Cardiac septum (tissue), 1 donor: ENCODE measurements at regions not wholly inside any gene's neighbourhood (a gene's known extent, or its start where the extent isn't known, plus 50 kb on each side); places are given as distances from the start of the nearest gene placed in this dataset.

ENCODE experiments used
- DNase-seq: peaks from one replicate; pipeline ENCODE4 v3.0.0-alpha.2; 2020; ENCODE audit warnings: low spot score
- intact Hi-C: fragments of 100-400 bp; cut with DNase I; formaldehyde crosslinking; loops from one replicate; pipeline ENCODE4 v1.14.0; 2022
- donor health status: DM: no; HTN: no; CAD: no.

DNA sequence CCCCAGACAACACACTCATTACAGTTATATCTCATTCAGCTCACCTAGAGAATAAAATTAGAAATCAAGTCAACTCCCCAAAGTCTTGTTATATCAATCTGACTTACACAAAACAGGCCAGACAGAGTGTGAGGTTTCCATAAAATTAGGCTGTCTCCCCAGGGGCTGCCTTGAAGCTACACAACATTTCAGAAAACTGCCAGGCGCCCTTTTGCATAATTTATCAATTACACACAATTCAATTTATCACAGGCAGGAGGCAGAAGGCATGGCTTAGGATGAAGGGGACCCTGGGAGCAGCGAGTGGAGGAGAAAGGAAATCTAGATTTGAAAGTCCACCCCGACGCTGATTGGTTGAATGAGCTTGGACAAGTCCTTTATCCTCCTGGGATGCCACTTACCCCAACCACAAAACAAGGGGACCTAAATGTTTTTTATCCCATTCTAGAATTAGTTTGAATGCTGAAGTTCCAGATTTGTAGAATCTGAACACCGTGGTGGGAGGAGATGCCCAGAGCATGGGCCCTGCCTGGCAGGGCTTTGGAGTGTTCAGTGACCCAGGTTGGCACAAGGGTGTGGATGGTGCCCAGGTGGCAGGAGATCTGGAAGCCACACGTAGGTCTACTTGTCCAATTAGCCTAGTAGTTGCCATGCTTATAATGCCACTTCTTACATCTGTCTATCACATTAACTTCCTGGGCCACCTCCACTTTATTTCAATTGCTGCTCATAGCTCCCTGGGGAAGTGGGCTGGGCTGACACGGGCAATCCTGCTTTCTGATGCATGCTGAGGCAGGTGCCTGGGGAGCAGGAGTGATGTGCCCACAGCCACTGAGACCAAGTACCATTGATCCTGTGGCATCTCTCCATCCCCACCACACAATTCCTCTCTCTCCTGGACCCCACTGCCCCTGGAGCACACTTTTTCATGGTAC lies 119.8 kb upstream of the TLE3 start:
- intact Hi-C loops, result no loop called here
- no peak for DNase-seq

GRCh38 chr15:70215951-70216350 lies 118.2 kb upstream of the TLE3 start:
- no peak for DNase-seq
- intact Hi-C loops, result no loop called here

DNA sequence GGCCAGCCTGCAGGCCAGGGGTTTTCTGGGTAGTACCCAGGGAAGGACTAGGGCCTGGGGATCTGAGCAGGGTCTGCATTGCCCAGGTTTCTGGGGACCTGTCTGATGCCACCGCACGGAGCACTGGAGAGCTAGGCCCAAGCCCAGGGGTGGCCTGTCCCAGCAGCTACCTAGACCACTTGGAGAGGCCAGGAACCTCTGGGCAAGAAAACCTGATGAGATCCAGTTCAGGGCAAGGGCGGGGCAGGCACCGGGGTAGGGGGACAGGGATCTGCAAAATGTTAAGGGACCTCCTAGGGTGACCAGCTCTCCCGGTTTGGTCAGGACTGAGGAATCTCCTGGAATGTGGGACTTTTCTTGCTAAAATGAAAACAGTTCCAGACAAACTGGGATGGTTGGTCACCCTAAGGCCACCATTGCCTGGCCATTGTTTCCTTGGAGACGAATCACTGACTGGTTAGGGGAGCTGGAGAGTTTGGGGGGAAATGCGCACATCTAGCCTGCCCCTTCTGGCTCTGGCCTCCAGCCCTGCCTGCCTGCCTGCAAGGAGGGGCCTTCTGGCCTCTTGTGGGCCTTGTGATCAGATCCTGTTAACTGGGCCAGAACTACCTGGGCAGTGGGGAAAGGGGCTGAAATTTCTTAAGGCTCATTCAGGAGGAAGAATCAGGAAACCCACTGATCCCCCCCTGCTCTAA lies 117.4 kb upstream of the TLE3 start:
- intact Hi-C loops, result no loop called here
- no peak for DNase-seq

GRCh38 chr15:70214276-70214675 lies 116.6 kb upstream of the TLE3 start:
- intact Hi-C loops, result no loop called here
- DNase-seq, result no peak

GRCh38 chr15:70213794-70214193 lies 116.1 kb upstream of the TLE3 start:
- intact Hi-C loops, result no loop called here
- no peak for DNase-seq

DNA sequence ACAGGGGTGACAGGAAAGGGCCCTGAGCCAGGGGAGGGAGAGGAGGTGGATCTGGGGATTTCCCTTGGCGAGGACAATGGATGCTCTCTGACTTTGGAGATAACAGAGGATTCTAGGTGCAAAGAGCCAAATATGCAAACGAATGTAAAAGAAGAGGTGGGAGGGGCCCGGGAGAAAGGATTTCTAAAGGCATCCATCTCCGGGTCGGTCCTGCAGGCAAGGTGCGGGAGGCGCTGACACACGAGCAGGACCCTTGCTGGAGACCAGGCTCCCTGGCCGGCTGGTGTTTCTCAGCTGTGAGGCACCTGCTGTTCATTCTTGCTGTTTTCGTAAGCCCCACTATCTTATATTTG lies 115.2 kb upstream of the TLE3 start:
- intact Hi-C loops, result no loop called here

DNA sequence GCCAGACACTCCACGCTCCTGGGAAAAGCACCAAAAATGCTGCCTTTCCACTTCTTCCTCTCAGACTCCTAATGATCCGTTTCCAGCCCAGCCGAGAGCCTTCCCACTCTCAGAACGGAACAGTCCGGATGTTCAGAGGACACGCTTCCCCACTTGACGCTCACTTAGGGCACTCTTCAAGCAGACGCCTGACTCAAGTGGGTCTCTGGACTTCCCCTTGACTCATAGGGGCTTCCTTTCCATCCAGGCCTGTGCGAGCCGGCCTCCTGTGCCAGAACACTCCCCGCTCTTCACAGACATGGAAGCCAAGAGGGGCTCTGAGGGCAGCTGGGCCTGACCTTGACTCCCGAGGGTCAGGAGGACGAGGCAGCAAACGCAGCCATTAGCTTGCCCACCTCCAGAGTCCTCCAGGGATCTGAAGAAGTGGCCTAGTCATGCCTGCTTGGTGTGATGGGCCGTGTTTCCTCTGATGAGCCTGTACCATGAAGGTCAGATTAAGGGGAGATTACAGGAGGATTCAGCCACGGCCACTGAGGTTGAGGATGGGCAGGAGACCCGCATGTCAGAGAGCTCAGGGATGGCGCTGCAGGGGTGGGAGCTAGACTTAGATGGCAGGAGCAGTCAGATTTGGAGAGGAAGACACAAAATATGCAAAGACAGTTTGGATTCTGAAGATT lies 114.7 kb upstream of the TLE3 start:
- intact Hi-C loops, result no loop called here
- no peak for DNase-seq

More for the DNA sequence above, 115.2 kb upstream of the TLE3 start:
- no peak for DNase-seq

GRCh38 chr15:70210528-70210927 lies 112.8 kb upstream of the TLE3 start:
- intact Hi-C loops, result no loop called here
- no peak for DNase-seq

DNA sequence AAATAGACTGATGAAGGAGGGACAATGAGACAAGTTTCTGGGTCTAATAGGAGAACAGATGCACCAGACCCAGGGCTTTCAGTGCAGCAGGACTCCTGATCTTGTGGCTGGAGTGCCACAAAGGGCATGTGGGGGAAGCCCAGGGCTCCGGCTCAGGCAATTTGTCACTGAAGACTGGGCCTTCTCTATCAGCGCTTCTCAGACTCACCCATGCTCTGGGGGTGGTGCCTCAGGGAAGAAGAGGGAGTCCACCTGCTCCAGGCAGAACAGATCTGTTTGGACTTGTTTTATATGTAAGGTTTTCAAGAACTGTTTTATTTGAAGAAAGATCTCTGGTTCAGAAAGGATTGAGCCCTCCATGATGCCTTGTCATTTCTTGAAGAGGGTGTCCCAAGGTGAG lies 112.4 kb upstream of the TLE3 start:
- DNase-seq, result no peak
- intact Hi-C loops, result no loop called here

DNA sequence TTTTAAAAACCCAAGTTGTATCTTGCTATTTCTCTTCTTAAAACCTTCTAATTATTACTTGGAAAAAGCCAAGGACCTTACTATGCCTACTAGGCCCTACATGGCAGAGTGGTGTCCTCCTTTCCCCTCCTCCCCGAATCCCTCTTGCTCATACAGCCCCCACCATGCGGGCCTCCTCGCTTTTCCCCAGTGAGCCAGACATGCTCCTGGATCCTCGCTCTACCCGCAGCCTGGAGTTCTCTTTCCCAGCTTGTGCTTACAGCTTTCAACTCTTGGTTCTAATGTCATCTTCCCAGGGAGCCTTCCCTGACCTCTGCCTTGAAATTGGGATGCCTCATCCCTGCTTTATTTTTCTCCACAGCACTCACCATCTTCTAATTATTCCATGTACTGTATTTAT lies 111.8 kb upstream of the TLE3 start:
- intact Hi-C loops, result no loop called here
- DNase-seq, result no peak

- intact Hi-C loops, result no loop called here
- DNase-seq, result peak; percentile 58
These were observed 110.6 kb upstream of the TLE3 start for GRCh38 chr15:70208332-70208731.

DNA sequence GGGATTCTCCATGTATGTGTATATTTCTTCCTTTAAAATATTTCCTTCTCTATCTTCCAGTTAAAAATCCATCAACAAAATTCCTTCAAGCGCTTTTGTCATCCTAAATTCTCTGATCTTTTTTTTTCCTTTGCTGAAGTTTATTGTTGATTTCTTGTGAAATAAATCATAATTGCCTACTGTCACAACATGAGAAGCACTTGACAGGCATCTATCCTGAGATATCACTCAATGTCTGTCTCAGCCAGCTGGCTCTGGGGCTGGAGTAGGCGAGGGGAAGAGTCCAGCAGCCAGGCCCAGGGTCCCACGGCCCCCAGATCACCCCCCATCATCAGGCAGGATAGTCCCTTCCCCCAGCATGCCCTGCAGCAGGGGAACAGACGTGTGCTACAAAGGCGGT lies 109.0 kb upstream of the TLE3 start:
- intact Hi-C loops, result no loop called here
- no peak for DNase-seq

DNA sequence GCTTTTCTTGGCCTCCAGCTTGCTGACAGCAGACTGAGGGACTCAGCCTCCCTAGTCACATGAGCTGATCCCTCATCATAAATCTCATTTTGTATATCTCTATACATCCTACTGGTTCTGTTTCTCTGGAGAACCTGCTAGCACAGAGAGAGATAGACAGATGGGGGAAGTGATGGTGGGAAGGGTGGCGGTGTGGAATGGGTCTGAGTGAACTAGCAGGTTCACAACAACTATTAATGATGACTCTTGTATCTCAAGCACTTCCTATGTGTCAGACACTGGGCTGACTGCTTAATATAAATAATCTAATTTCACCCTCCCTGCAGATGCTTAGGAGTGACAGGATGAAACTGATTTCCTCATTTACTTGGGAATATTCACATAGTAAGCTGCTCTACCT lies 106.9 kb upstream of the TLE3 start:
- intact Hi-C loops, result no loop called here
- DNase-seq, result no peak

DNA sequence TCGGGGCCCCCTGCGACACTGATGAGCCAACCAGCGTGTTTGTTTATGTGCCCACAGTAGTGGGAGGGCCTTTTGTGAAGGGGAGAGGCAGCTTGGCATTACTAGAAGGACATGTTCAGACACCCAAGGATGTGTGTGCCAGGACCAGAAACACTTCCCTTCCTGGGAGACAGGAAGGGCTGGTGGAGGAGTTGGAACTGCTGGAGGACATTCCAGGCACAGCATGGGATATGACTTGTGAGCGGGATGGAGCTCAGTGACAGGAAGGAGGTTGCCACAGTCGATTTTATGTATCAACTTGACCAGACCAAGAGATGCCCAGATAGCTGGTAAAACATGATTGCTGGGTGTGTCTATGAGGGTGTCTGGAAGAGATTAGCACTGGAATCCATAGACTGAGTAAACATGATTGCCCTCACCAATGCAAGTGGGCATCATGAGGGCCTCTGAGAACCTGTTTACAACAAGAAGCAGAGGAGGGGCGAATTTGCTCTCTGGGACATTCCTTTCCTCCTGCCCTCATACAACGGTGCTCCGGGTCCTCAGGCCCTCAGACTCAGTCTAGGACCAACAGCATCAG lies 106.4 kb upstream of the TLE3 start:
- intact Hi-C loops, result no loop called here
- no peak for DNase-seq

DNA sequence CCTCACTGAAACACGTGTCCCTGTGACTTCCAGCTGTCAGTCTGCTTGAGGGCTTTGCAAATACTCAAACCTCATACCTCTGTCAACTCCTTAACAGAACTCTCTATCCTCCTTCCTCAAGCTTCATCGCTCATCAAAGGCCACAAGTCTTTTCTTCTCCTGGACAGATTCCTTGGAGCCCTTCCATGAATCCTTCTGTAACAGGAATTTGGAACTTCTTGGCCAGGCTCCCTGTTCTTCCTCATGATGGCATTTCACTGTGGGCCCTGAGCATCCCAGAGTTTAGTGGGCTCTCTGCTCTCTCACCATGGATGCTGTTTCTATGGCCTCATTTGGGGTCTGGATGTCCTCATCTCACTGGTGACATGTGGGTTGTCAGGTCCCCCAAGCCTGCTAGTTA lies 105.0 kb upstream of the TLE3 start:
- intact Hi-C loops, result no loop called here
- DNase-seq, result no peak

DNA sequence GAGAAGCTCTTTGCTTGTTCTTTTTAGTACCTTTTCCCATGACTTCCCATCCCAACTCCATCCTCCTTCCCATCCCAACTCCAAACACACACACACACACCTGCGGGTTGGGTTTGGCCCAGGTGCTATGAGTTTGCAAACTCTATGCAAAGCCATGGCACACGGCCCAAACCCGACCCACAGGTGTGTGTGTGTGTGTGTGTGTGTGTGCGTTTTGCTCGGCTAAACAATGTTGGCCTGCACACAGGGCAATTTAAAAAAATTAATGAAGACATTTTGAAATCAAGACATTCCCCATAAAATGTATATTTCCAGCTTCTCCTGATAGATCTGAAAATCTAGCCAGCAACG lies 103.7 kb upstream of the TLE3 start:
- peak; percentile 4 for DNase-seq
- intact Hi-C loops, result no loop called here

DNA sequence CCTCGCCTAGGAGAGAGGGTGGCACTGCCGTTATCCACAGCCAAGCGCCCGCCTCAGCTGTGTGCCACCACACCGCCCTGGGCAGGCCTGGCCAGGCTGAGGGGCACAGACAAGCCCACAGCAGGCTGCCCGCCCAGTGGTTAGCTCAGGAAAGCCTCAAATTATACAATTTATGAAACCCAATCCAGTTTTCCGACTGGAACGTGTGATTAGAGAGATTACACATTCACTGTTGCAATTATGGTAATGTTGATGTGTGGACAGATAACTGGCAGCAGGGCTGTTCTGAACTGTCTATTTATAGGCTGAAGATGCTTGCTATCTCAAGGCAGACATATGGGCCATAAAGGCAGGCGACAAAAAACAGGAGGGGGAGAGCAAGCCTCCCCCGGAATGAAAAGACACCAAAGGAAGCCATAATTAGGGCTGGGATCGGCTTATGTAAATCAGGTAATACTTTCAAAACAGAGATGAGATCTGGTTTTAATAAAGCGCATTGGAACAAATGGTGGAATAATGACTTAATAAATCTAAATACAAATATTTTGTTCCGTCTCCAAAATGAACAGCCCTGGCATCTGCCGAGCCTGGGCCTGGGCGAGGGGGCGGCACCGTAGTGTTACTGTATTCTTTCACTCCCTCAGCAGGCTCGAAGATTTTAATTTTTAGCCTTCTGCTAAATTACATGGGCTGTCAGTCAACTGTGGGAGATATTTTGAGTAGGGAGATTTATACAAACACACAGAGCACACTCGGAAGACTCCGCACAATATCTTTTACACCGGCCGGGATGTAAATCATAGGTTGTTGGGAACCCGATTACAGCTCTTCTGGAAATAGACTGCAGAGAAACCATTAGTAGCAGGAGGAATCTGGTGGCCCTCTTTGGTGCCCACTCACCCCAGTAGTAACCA lies 103.1 kb upstream of the TLE3 start:
- DNase-seq, result peak; percentile 46
- intact Hi-C loops, result no loop called here

DNA sequence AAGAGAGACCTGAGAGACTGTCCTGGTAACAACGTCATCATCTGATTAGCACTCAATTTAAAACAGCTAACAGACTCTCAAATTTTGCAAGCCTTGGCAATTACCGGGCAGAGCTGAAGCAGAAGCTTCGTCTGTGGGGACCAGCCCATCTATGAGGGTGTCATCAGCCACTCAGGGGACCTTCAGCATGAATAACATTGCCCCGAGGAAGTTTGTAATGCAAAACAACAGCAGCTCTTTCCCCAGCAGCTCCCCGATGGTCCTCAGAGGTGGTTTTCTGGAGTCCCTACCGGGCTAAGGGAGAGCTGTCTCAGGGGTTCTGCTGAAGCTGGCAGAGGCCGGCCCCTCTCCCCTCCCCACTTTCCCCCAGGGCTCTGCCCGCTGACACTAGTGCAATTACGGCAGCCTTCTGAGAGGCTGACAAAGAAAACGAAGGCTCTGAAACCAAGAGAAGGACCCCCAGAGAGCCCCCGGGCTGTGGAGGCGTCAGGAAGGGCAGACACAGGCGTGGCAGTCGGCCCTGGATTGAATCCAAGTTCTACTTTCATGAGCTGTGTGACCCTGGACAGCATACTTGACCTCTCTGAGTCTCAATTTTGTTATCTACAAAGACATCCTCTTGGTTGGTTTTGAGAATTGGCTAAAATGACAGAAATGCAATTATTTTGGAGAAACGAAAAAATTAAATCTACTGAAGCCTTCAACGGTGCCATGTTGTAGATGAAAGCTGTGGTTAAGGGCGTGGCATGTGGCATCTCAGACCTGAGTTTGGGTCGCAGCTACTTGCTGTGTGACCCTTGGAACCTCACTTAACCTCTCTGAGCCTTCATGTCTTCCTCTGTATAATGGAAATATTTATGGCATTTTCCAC lies 102.1 kb upstream of the TLE3 start:
- DNase-seq, result peak; percentile 33
- intact Hi-C loops, result no loop called here

GRCh38 chr15:70199124-70199482 lies 101.4 kb upstream of the TLE3 start:
- intact Hi-C loops, result no loop called here
- no peak for DNase-seq
